ENCODE measurements at regions not wholly inside any gene's neighbourhood (a gene's known extent, or its start where the extent isn't known, plus 50 kb on each side); places are given as distances from the start of the nearest gene placed in this dataset.

DNA sequence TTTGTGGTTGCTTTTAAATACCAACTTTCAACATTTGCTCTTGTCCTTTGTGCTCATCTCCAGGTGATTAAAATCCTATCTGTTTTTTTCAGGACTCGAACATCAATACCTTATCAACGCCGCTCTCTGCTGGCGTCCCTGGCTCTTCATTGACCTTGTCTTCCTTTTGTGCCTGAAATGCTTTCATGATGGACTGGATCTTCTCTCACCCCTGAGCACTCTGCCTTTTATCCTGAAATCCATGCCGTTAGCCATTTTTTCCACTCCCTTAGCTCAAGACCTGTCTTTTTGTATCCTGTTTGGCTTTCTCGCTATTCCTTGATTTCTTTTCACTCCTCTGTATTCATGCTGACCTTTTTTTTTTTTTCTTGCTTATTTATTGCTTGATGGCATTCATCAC, 549.5 kb upstream of the CPEB2 start (continued):
- TF ChIP-seq, protein P1, sequence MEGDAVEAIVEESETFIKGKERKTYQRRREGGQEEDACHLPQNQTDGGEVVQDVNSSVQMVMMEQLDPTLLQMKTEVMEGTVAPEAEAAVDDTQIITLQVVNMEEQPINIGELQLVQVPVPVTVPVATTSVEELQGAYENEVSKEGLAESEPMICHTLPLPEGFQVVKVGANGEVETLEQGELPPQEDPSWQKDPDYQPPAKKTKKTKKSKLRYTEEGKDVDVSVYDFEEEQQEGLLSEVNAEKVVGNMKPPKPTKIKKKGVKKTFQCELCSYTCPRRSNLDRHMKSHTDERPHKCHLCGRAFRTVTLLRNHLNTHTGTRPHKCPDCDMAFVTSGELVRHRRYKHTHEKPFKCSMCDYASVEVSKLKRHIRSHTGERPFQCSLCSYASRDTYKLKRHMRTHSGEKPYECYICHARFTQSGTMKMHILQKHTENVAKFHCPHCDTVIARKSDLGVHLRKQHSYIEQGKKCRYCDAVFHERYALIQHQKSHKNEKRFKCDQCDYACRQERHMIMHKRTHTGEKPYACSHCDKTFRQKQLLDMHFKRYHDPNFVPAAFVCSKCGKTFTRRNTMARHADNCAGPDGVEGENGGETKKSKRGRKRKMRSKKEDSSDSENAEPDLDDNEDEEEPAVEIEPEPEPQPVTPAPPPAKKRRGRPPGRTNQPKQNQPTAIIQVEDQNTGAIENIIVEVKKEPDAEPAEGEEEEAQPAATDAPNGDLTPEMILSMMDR (IDR thresholded peaks at IDR 0.05; ENCODE audit: low read depth, low read length, missing input control), result no peak
- TF ChIP-seq NR2F2 (IDR thresholded peaks at IDR 0.05) (no peak), RAD21 (IDR thresholded peaks at IDR 0.05) (no peak), RXRA (IDR thresholded peaks at IDR 0.05) (no peak), YY1 (IDR thresholded peaks at IDR 0.05) (no peak)
- TF ChIP-seq, protein P2, sequence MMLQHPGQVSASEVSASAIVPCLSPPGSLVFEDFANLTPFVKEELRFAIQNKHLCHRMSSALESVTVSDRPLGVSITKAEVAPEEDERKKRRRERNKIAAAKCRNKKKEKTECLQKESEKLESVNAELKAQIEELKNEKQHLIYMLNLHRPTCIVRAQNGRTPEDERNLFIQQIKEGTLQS (IDR thresholded peaks at IDR 0.05), result no peak

DNA sequence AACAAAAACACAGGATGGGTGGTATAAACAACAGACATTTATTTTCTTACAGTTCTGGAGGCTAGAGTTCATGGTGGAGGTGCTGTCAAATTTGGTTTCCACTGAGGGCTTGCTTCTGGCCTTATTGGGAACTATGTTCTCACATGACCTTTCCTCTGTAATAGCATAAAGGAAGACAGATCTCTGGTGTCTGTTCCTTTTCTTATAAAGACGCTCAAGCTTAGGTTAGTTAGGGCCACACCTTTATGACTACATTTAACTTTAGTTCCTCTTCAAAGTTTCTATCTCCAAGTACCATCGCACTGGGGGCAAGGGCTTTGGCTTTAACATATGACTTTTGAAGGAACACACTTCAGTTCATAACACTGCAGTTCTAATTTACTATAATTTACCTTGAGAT, 543.8 kb upstream of the CPEB2 start:
- Histone ChIP-seq H3K27me3 (ENCODE audit: control insufficient read depth in 4 of 4, insufficient read depth in 4 of 4, low read length in 3 of 4) (no peaks in the 10 kb centered on the region), H3K36me3 (ENCODE audit: control insufficient read depth in 4 of 4, insufficient read depth in 3 of 4, low read depth in 1 of 4, low read length in 3 of 4) (no peaks in the 10 kb centered on the region), H3K4me1 (ENCODE audit: control insufficient read depth in 4 of 4, insufficient read depth in 4 of 4, low read length in 3 of 4) (no peaks in the 10 kb centered on the region), H3K9ac (ENCODE audit: low read depth in 1 of 2, low read length in 2 of 2) (no peak overlapping the region), H3K27ac (ENCODE audit: low read depth in 1 of 2, low read length in 2 of 2) (no peak overlapping the region), H3K9me3 (ENCODE audit: control insufficient read depth in 4 of 4, low read length in 3 of 4) (no peaks in the 10 kb centered on the region), H3K4me3 (ENCODE audit: low read depth in 1 of 3, low read length in 3 of 3) (no peak overlapping the region)
- 87% methylated on average over 2 of the region's 2 CpGs for WGBS
- DNase-seq (ENCODE audit: low spot score), result no peak
- TF ChIP-seq RXRA (IDR thresholded peaks at IDR 0.05), result no peak
- TF ChIP-seq, protein P1 (IDR thresholded peaks at IDR 0.05; ENCODE audit: low read depth, low read length, missing input control), result no peak
- TF ChIP-seq JUND (IDR thresholded peaks at IDR 0.05), result no peak
- TF ChIP-seq YY1 (IDR thresholded peaks at IDR 0.05), result no peak
- no peak for TF ChIP-seq HNF4A (conservative IDR thresholded peaks at IDR 0.05)
- TF ChIP-seq, protein P3, sequence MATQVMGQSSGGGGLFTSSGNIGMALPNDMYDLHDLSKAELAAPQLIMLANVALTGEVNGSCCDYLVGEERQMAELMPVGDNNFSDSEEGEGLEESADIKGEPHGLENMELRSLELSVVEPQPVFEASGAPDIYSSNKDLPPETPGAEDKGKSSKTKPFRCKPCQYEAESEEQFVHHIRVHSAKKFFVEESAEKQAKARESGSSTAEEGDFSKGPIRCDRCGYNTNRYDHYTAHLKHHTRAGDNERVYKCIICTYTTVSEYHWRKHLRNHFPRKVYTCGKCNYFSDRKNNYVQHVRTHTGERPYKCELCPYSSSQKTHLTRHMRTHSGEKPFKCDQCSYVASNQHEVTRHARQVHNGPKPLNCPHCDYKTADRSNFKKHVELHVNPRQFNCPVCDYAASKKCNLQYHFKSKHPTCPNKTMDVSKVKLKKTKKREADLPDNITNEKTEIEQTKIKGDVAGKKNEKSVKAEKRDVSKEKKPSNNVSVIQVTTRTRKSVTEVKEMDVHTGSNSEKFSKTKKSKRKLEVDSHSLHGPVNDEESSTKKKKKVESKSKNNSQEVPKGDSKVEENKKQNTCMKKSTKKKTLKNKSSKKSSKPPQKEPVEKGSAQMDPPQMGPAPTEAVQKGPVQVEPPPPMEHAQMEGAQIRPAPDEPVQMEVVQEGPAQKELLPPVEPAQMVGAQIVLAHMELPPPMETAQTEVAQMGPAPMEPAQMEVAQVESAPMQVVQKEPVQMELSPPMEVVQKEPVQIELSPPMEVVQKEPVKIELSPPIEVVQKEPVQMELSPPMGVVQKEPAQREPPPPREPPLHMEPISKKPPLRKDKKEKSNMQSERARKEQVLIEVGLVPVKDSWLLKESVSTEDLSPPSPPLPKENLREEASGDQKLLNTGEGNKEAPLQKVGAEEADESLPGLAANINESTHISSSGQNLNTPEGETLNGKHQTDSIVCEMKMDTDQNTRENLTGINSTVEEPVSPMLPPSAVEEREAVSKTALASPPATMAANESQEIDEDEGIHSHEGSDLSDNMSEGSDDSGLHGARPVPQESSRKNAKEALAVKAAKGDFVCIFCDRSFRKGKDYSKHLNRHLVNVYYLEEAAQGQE (IDR thresholded peaks at IDR 0.05), result no peak
- TF ChIP-seq GABPA (IDR thresholded peaks at IDR 0.05 in 1 of 2, conservative IDR thresholded peaks at IDR 0.05 in 1 of 2), result no peak
- TF ChIP-seq, protein P4, sequence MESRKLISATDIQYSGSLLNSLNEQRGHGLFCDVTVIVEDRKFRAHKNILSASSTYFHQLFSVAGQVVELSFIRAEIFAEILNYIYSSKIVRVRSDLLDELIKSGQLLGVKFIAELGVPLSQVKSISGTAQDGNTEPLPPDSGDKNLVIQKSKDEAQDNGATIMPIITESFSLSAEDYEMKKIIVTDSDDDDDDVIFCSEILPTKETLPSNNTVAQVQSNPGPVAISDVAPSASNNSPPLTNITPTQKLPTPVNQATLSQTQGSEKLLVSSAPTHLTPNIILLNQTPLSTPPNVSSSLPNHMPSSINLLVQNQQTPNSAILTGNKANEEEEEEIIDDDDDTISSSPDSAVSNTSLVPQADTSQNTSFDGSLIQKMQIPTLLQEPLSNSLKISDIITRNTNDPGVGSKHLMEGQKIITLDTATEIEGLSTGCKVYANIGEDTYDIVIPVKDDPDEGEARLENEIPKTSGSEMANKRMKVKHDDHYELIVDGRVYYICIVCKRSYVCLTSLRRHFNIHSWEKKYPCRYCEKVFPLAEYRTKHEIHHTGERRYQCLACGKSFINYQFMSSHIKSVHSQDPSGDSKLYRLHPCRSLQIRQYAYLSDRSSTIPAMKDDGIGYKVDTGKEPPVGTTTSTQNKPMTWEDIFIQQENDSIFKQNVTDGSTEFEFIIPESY (IDR thresholded peaks at IDR 0.05), result no peak
- no peak for TF ChIP-seq EGR1 (IDR thresholded peaks at IDR 0.05; ENCODE audit: low read depth in 2 of 2)
- TF ChIP-seq RAD21 (IDR thresholded peaks at IDR 0.05), result no peak
- no peak for TF ChIP-seq SP1 (IDR thresholded peaks at IDR 0.05)
- no peak for TF ChIP-seq FOXA1 (IDR thresholded peaks at IDR 0.05)
- TF ChIP-seq, protein P5, sequence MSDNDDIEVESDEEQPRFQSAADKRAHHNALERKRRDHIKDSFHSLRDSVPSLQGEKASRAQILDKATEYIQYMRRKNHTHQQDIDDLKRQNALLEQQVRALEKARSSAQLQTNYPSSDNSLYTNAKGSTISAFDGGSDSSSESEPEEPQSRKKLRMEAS (IDR thresholded peaks at IDR 0.05), result no peak
- no peak for TF ChIP-seq NR2F2 (IDR thresholded peaks at IDR 0.05)
- no peak for TF ChIP-seq HNF4G (IDR thresholded peaks at IDR 0.05)
- no peak for TF ChIP-seq FOXA2 (IDR thresholded peaks at IDR 0.05)
- TF ChIP-seq, protein P2 (IDR thresholded peaks at IDR 0.05), result no peak
- TF ChIP-seq TAF1 (conservative IDR thresholded peaks at IDR 0.05), result no peak

Measured in liver (tissue), 8 donors.